NCI-H748 (cell line): ENCODE measurements at regions not wholly inside any gene's neighbourhood (a gene's known extent, or its start where the extent isn't known, plus 50 kb on each side); places are given as distances from the start of the nearest gene placed in this dataset.

Source experiments
- DNase-seq: peaks from one replicate; lab custom pipeline; 2025; ENCODE audit not compliant: unreplicated experiment; lab: John Stamatoyannopoulos, UW

- DNase-seq: no peak
Observed at GRCh38 chr22:47225931-47226633, 463.6 kb downstream of the TBC1D22A start.

- DNase-seq: no peak
Observed at GRCh38 chr22:47225080-47225930, 462.9 kb downstream of the TBC1D22A start.
